ENCODE measurements at regions not wholly inside any gene's neighbourhood (a gene's known extent, or its start where the extent isn't known, plus 50 kb on each side); places are given as distances from the start of the nearest gene placed in this dataset.

DNA sequence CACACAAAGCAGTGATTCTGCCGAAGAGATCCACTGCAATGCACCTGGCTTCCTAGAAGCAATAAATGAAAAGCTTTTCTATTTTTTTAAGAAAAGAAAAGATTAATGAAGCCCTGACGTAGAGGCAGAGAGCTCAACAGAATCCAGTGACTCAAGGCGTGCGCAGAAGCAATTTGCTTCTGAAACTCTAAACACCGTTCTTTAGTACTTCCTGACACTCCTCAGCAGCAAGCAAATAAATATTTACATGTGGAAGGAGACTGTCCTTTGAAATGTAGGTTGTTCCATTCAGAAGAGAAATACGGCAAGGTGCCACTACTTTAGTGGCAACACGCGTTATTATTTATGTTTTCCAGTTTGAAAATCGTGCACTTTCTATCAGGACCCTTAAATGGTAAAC, 126.2 kb upstream of the ZNF516 start:
- Histone ChIP-seq H3K4me1 (ENCODE audit: control insufficient read depth, insufficient read depth, low read length) (peaks cover 14% of the 10 kb centered on the region), H3K9me3 (ENCODE audit: control insufficient read depth, insufficient read depth, low read depth, low read length) (no peaks in the 10 kb centered on the region), H3K4me3 (ENCODE audit: low read depth, low read length) (no peak overlapping the region), H3K36me3 (ENCODE audit: control insufficient read depth in 2 of 2, insufficient read depth in 1 of 2, low read length in 2 of 2) (no peaks in the 10 kb centered on the region), H3K27ac (ENCODE audit: extremely low read depth, low read depth, low read length) (no peak overlapping the region)
- ChIA-PET POLR2A (interaction anchor here (0.8 kb wide), 1 partner anchor 167 kb away, joined by 3 read pairs; no protein-coding TSS in a partner anchor), CTCF (interaction anchor here (0.5 to 0.9 kb wide), 4 partner anchors 14 to 908 kb away, joined by 3 to 5 read pairs (median 3); no protein-coding TSS in a partner anchor)
- TF ChIP-seq YY2 (tag by site-specific recombination; IDR thresholded peaks at IDR 0.05): no peak
- TF ChIP-seq ZNF433 (tag by site-specific recombination; IDR thresholded peaks at IDR 0.05; ENCODE audit: low read depth): no peak
- TF ChIP-seq SP2 (tag by site-specific recombination; IDR thresholded peaks at IDR 0.05): no peak
- TF ChIP-seq ZNF391 (tag by site-specific recombination; IDR thresholded peaks at IDR 0.05; ENCODE audit: borderline replicate concordance, low read depth): no peak
- TF ChIP-seq, protein P1, sequence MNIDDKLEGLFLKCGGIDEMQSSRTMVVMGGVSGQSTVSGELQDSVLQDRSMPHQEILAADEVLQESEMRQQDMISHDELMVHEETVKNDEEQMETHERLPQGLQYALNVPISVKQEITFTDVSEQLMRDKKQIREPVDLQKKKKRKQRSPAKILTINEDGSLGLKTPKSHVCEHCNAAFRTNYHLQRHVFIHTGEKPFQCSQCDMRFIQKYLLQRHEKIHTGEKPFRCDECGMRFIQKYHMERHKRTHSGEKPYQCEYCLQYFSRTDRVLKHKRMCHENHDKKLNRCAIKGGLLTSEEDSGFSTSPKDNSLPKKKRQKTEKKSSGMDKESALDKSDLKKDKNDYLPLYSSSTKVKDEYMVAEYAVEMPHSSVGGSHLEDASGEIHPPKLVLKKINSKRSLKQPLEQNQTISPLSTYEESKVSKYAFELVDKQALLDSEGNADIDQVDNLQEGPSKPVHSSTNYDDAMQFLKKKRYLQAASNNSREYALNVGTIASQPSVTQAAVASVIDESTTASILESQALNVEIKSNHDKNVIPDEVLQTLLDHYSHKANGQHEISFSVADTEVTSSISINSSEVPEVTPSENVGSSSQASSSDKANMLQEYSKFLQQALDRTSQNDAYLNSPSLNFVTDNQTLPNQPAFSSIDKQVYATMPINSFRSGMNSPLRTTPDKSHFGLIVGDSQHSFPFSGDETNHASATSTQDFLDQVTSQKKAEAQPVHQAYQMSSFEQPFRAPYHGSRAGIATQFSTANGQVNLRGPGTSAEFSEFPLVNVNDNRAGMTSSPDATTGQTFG (tag by site-specific recombination; IDR thresholded peaks at IDR 0.05; ENCODE audit: borderline replicate concordance): no peak
- TF ChIP-seq ZNF549 (tag by site-specific recombination; IDR thresholded peaks at IDR 0.05): no peak
- no peak for TF ChIP-seq ZNF785 (tag by site-specific recombination; IDR thresholded peaks at IDR 0.05)
- TF ChIP-seq, protein P2, sequence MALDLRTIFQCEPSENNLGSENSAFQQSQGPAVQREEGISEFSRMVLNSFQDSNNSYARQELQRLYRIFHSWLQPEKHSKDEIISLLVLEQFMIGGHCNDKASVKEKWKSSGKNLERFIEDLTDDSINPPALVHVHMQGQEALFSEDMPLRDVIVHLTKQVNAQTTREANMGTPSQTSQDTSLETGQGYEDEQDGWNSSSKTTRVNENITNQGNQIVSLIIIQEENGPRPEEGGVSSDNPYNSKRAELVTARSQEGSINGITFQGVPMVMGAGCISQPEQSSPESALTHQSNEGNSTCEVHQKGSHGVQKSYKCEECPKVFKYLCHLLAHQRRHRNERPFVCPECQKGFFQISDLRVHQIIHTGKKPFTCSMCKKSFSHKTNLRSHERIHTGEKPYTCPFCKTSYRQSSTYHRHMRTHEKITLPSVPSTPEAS (tag by site-specific recombination; IDR thresholded peaks at IDR 0.05): no peak

DNA sequence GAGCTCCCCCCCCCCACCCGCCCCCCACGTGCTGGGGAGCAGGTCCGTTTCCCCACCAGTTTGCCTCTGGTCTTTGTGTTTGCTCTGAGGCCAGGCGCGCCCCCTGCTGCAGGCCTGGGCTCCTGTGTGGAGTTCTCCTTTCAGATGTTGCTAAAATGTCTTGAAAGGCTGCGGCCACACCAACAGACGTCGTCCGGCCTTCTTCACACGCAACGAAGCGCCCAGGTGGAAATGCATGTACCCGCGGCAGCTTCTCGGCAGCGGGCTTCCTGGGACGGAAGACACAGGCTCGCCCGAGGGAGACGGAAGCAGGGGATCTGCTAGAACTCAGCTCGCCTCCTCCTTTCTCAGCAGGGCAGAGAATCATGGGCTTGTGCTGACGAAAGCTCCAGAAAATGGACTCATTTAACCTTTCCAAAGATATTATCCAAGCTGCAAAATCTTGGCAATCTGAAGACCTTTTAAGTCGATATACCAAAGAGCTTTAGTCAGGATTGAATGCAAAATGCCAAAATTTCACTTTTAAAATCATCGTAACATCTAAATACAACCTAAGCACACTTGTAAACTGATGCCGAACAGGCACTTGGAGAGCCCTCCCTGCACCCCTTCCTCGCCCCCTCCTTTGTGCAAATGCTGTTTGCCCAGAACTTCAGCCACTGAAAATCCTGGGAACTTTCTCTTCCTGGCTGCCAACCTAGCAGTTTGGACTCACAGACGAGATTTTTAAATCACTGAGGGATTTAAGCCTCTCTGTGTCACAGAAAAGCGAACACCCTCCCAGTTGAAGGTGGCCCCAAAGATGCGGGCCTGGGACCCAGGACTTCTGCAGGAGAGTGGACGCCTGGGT, 125.5 kb upstream of the ZNF516 start:
- Histone ChIP-seq H3K4me1 (ENCODE audit: control insufficient read depth, insufficient read depth, low read length) (peaks cover 14% of the 10 kb centered on the region), H3K27ac (ENCODE audit: extremely low read depth, low read depth, low read length) (no peak overlapping the region), H3K9me3 (ENCODE audit: control insufficient read depth, insufficient read depth, low read depth, low read length) (no peaks in the 10 kb centered on the region), H3K4me3 (ENCODE audit: low read depth, low read length) (no peak overlapping the region), H3K36me3 (ENCODE audit: control insufficient read depth in 2 of 2, insufficient read depth in 1 of 2, low read length in 2 of 2) (no peaks in the 10 kb centered on the region)
- POLR2A ChIA-PET: interaction anchor here (0.6 to 0.8 kb wide), 2 partner anchors 27 to 166 kb away, joined by 3 read pairs; no protein-coding TSS in a partner anchor
- no peak for TF ChIP-seq GLIS2 (tag by site-specific recombination; IDR thresholded peaks at IDR 0.05)
- no peak for TF ChIP-seq ZNF549 (tag by site-specific recombination; IDR thresholded peaks at IDR 0.05)
- TF ChIP-seq, protein P3, sequence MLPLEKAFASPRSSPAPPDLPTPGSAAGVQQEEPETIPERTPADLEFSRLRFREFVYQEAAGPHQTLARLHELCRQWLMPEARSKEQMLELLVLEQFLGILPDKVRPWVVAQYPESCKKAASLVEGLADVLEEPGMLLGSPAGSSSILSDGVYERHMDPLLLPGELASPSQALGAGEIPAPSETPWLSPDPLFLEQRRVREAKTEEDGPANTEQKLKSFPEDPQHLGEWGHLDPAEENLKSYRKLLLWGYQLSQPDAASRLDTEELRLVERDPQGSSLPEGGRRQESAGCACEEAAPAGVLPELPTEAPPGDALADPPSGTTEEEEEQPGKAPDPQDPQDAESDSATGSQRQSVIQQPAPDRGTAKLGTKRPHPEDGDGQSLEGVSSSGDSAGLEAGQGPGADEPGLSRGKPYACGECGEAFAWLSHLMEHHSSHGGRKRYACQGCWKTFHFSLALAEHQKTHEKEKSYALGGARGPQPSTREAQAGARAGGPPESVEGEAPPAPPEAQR (tag by site-specific recombination; IDR thresholded peaks at IDR 0.05): no peak
- TF ChIP-seq ZNF623 (tag by site-specific recombination; IDR thresholded peaks at IDR 0.05): no peak
- no peak for TF ChIP-seq ZNF548 (tag by site-specific recombination; IDR thresholded peaks at IDR 0.05)
- TF ChIP-seq ZNF677 (tag by site-specific recombination; IDR thresholded peaks at IDR 0.05): no peak
- TF ChIP-seq ZNF843 (tag by site-specific recombination; IDR thresholded peaks at IDR 0.05): no peak
- TF ChIP-seq TCF7L2 (IDR thresholded peaks at IDR 0.05; ENCODE audit: borderline replicate concordance, low read depth, low read length): no peak
- TF ChIP-seq WT1 (tag by site-specific recombination; IDR thresholded peaks at IDR 0.05): no peak
- TF ChIP-seq, protein P4, sequence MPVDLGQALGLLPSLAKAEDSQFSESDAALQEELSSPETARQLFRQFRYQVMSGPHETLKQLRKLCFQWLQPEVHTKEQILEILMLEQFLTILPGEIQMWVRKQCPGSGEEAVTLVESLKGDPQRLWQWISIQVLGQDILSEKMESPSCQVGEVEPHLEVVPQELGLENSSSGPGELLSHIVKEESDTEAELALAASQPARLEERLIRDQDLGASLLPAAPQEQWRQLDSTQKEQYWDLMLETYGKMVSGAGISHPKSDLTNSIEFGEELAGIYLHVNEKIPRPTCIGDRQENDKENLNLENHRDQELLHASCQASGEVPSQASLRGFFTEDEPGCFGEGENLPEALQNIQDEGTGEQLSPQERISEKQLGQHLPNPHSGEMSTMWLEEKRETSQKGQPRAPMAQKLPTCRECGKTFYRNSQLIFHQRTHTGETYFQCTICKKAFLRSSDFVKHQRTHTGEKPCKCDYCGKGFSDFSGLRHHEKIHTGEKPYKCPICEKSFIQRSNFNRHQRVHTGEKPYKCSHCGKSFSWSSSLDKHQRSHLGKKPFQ (tag by site-specific recombination; IDR thresholded peaks at IDR 0.05): no peak
- CTCF ChIA-PET: interaction anchor here (0.5 kb wide), 1 partner anchor 907 kb away, joined by 5 read pairs; no protein-coding TSS in a partner anchor

Measured in HEK293 (cell line).